ENCODE measurements at regions not wholly inside any gene's neighbourhood (a gene's known extent, or its start where the extent isn't known, plus 50 kb on each side); places are given as distances from the start of the nearest gene placed in this dataset.
"Not testable (repeated sequence)": the region's sequence is repeated elsewhere in the genome, so short reads cannot be mapped to it uniquely, and the experiment has no call there.

GRCh38 chr2:223477318-223477717 lies 124.8 kb downstream of the SCG2 start:
- no peak overlapping the region for H3K4me3 ChIP-seq (ENCODE audit: low read depth, low read length)
- no peak for TF ChIP-seq CTCF (IDR thresholded peaks at IDR 0.05; ENCODE audit: borderline replicate concordance, insufficient read depth, low read depth, low read length)

GRCh38 chr2:223481486-223481885 lies 120.7 kb downstream of the SCG2 start:
- no peak for TF ChIP-seq CTCF (IDR thresholded peaks at IDR 0.05; ENCODE audit: borderline replicate concordance, insufficient read depth, low read depth, low read length)
- H3K4me3 ChIP-seq (ENCODE audit: low read depth, low read length), result no peak overlapping the region

GRCh38 chr2:223486751-223487150 lies 115.4 kb downstream of the SCG2 start:
- H3K4me3 ChIP-seq (ENCODE audit: low read depth, low read length), result no peak overlapping the region
- TF ChIP-seq CTCF (IDR thresholded peaks at IDR 0.05; ENCODE audit: borderline replicate concordance, insufficient read depth, low read depth, low read length), result no peak

- no peak overlapping the region for H3K4me3 ChIP-seq (ENCODE audit: low read depth, low read length)
- TF ChIP-seq CTCF (IDR thresholded peaks at IDR 0.05; ENCODE audit: borderline replicate concordance, insufficient read depth, low read depth, low read length), result no peak
Measured at GRCh38 chr2:223487214-223487846, 114.8 kb downstream of the SCG2 start.

GRCh38 chr2:223488814-223489213 lies 113.3 kb downstream of the SCG2 start:
- no peak for TF ChIP-seq CTCF (IDR thresholded peaks at IDR 0.05; ENCODE audit: borderline replicate concordance, insufficient read depth, low read depth, low read length)
- H3K4me3 ChIP-seq (ENCODE audit: low read depth, low read length), result no peak overlapping the region

GRCh38 chr2:223494496-223494895 lies 107.7 kb downstream of the SCG2 start:
- H3K4me3 ChIP-seq (ENCODE audit: low read depth, low read length), result no peak overlapping the region
- no peak for TF ChIP-seq CTCF (IDR thresholded peaks at IDR 0.05; ENCODE audit: borderline replicate concordance, insufficient read depth, low read depth, low read length)

GRCh38 chr2:223494942-223495341 lies 107.2 kb downstream of the SCG2 start:
- TF ChIP-seq CTCF (IDR thresholded peaks at IDR 0.05; ENCODE audit: borderline replicate concordance, insufficient read depth, low read depth, low read length), result no peak
- no peak overlapping the region for H3K4me3 ChIP-seq (ENCODE audit: low read depth, low read length)

- not testable (repeated sequence) for H3K4me3 ChIP-seq (ENCODE audit: low read depth, low read length)
Measured at GRCh38 chr2:223496853-223497252, 105.3 kb downstream of the SCG2 start.
